HG02763 (cell line): ENCODE measurements at regions not wholly inside any gene's neighbourhood (a gene's known extent, or its start where the extent isn't known, plus 50 kb on each side); places are given as distances from the start of the nearest gene placed in this dataset.
"Not testable (repeated sequence)": the region's sequence is repeated elsewhere in the genome, so short reads cannot be mapped to it uniquely, and the experiment has no call there.

Experiments used
- ATAC-seq: cut with Tn5 transposase; IDR thresholded peaks from one replicate; pipeline ENCODE4 v1.9.1; 2021; ENCODE audit warnings: mild to moderate bottlenecking, moderate library complexity; ENCODE audit not compliant: unreplicated experiment

- ATAC-seq = no peak
Observed at GRCh38 chr1:60826320-60827094, 255.9 kb upstream of the NFIA start.

- no peak for ATAC-seq
Observed at GRCh38 chr1:60825593-60825992, 256.8 kb upstream of the NFIA start.

- ATAC-seq = no peak
Observed at GRCh38 chr1:60823151-60823550, 259.2 kb upstream of the NFIA start.

- ATAC-seq = no peak
Observed at GRCh38 chr1:60822252-60822651, 260.1 kb upstream of the NFIA start.

- no peak for ATAC-seq
Observed at GRCh38 chr1:60821156-60821555, 261.2 kb upstream of the NFIA start.

- ATAC-seq = no peak
Observed at GRCh38 chr1:60818969-60819701, 263.2 kb upstream of the NFIA start.

GRCh38 chr1:60813071-60813470, 269.3 kb upstream of the NFIA start:
- no peak for ATAC-seq

GRCh38 chr1:60809204-60809980, 273.0 kb upstream of the NFIA start:
- no peak for ATAC-seq

GRCh38 chr1:60808676-60809075, 273.7 kb upstream of the NFIA start:
- ATAC-seq = no peak

- ATAC-seq = no peak
Observed at GRCh38 chr1:60802884-60803283, 279.5 kb upstream of the NFIA start.

- ATAC-seq = no peak
Observed at GRCh38 chr1:60797351-60797750, 285.0 kb upstream of the NFIA start.

GRCh38 chr1:60791226-60791625, 291.1 kb upstream of the NFIA start:
- no peak for ATAC-seq

GRCh38 chr1:60773099-60773498, 309.3 kb upstream of the NFIA start:
- not testable (repeated sequence) for ATAC-seq

GRCh38 chr1:60769082-60769481, 313.3 kb upstream of the NFIA start:
- ATAC-seq = no peak

GRCh38 chr1:60765204-60765603, 317.2 kb upstream of the NFIA start:
- ATAC-seq = no peak

- ATAC-seq = no peak
Observed at GRCh38 chr1:60764489-60764888, 317.9 kb upstream of the NFIA start.

GRCh38 chr1:60763741-60764140, 318.6 kb upstream of the NFIA start:
- ATAC-seq = no peak

GRCh38 chr1:60762911-60763310, 319.4 kb upstream of the NFIA start:
- no peak for ATAC-seq

GRCh38 chr1:60762176-60762575, 320.2 kb upstream of the NFIA start:
- no peak for ATAC-seq

- no peak for ATAC-seq
Observed at GRCh38 chr1:60759291-60759690, 323.1 kb upstream of the NFIA start.

GRCh38 chr1:60757485-60757884, 324.9 kb upstream of the NFIA start:
- no peak for ATAC-seq
